IMR-90 (cell line): ENCODE measurements at regions not wholly inside any gene's neighbourhood (a gene's known extent, or its start where the extent isn't known, plus 50 kb on each side); places are given as distances from the start of the nearest gene placed in this dataset.

Experiments
- ATAC-seq: fragments of 200-7000 bp; cut with Tn5 transposase; 2 replicates; pipeline ENCODE4 v1.9.1; 2020; ENCODE audit warnings: low read depth, mild to moderate bottlenecking, moderate library complexity
- BruUV-seq: library from RNA; stranded (reverse); fragments of 400-500 nt; replicated peaks from 2 replicates; lab custom pipeline; 2021; lab: Mats Ljungman, UMichigan
- CTCF ChIA-PET: fragments of 300-600 bp; formaldehyde crosslinking; extraction: SDS; loops from one replicate; lab custom pipeline; 2021; ENCODE audit warnings: antibody characterized with exemption; lab: Yijun Ruan, JAX
- POLR2A ChIA-PET: fragments of 300-600 bp; sonication (Branson Sonifier 250); formaldehyde crosslinking; loops from one replicate; lab custom pipeline; 2022; ENCODE audit warnings: antibody characterized with exemption; ENCODE audit not compliant: unreplicated experiment; lab: Charles Lee
- DNase-seq: peaks from one replicate; pipeline ENCODE4 v3.0.0; 2013
- H2AFZ ChIP-seq: replicated peaks from 2 replicates; pipeline ENCODE3; 2013; ENCODE audit warnings: low read length, mild to moderate bottlenecking; ENCODE audit not compliant: poor library complexity
- H2AK5ac ChIP-seq: 2 replicates; pipeline ENCODE4 v1.6.1; 2013; ENCODE audit warnings: low read depth, low read length, inconsistent platforms
- H2AK9ac ChIP-seq: replicated peaks from 2 replicates; pipeline ENCODE3; 2013; ENCODE audit warnings: mild to moderate bottlenecking, low read depth, low read length, moderate library complexity; ENCODE audit not compliant: poor library complexity
- H2BK120ac ChIP-seq: 2 replicates; pipeline ENCODE4 v1.6.1; 2013; ENCODE audit warnings: low read depth, low read length, inconsistent platforms
- H2BK15ac ChIP-seq: 3 replicates; pipeline ENCODE4 v1.6.1; 2013; ENCODE audit warnings: low read depth, low read length, inconsistent platforms
- H2BK20ac ChIP-seq: 2 replicates; pipeline ENCODE4 v1.6.1; 2013; ENCODE audit warnings: low read depth, mild to moderate bottlenecking, inconsistent platforms, low read length, moderate library complexity
- H2BK5ac ChIP-seq: 2 replicates; pipeline ENCODE4 v1.6.1; 2013; ENCODE audit warnings: mild to moderate bottlenecking, low read depth, low read length, inconsistent platforms; ENCODE audit not compliant: poor library complexity, severe bottlenecking
- H3K14ac ChIP-seq: replicated peaks from 2 replicates; pipeline ENCODE4 v1.6.1; 2013; ENCODE audit warnings: low read depth, low read length, inconsistent platforms
- H3K18ac ChIP-seq: 2 replicates; pipeline ENCODE4 v1.6.1; 2013; ENCODE audit warnings: low read depth, low read length, control low read depth
- H3K23ac ChIP-seq: 2 replicates; pipeline ENCODE4 v1.6.1; 2013; ENCODE audit warnings: low read depth, low read length, inconsistent platforms
- H3K27ac ChIP-seq: 2 replicates; pipeline ENCODE4 v1.5.1; 2013; ENCODE audit warnings: mild to moderate bottlenecking, control low read depth, low read length; ENCODE audit not compliant: insufficient read depth
- H3K27me3 ChIP-seq: 2 replicates; pipeline ENCODE4 v1.6.1; 2013; ENCODE audit warnings: low read length; ENCODE audit not compliant: control insufficient read depth, insufficient read depth
- H3K36me3 ChIP-seq: 2 replicates; pipeline ENCODE4 v1.6.1; 2013; ENCODE audit warnings: low read length, mixed read lengths; ENCODE audit not compliant: control insufficient read depth, insufficient read depth
- H3K4ac ChIP-seq: 2 replicates; pipeline ENCODE4 v1.6.1; 2013; ENCODE audit warnings: low read depth, low read length, inconsistent platforms
- H3K4me1 ChIP-seq: 2 replicates; pipeline ENCODE4 v1.6.1; 2013; ENCODE audit warnings: low read length, mixed read lengths; ENCODE audit not compliant: control insufficient read depth, insufficient read depth
- H3K4me2 ChIP-seq: 2 replicates; pipeline ENCODE4 v1.6.1; 2013; ENCODE audit warnings: low read depth, mild to moderate bottlenecking, control low read depth, low read length, moderate library complexity
- H3K4me3 ChIP-seq: 2 replicates; pipeline ENCODE4 v1.5.1; 2013; ENCODE audit warnings: low read depth, mild to moderate bottlenecking, control low read depth, low read length, moderate library complexity; ENCODE audit not compliant: insufficient read depth
- H3K56ac ChIP-seq: 2 replicates; pipeline ENCODE4 v1.6.1; 2013; ENCODE audit warnings: low read length, inconsistent platforms; ENCODE audit not compliant: insufficient read depth; ENCODE audit errors: extremely low read depth
- H3K79me1 ChIP-seq, 2 experiments: 2 replicates each; pipeline ENCODE4 v1.6.1; 2013; ENCODE audit warnings: low read length in 2 of 2, inconsistent platforms in 1 of 2, low read depth in 1 of 2
- H3K9ac ChIP-seq: 2 replicates; pipeline ENCODE4 v1.6.1; 2013; ENCODE audit warnings: low read depth, low read length, control low read depth
- H3K9me1 ChIP-seq: 2 replicates; pipeline ENCODE4 v1.6.1; 2013; ENCODE audit warnings: low read length, inconsistent platforms; ENCODE audit not compliant: insufficient read depth
- H3K9me3 ChIP-seq: 2 replicates; pipeline ENCODE4 v1.6.1; 2013; ENCODE audit warnings: low read length; ENCODE audit not compliant: control insufficient read depth, insufficient read depth
- H4K20me1 ChIP-seq: 2 replicates; pipeline ENCODE4 v1.6.1; 2013; ENCODE audit warnings: low read length, inconsistent platforms; ENCODE audit not compliant: insufficient read depth
- H4K5ac ChIP-seq: 2 replicates; pipeline ENCODE4 v1.6.1; 2013; ENCODE audit warnings: mild to moderate bottlenecking, low read depth, low read length, control low read depth
- H4K8ac ChIP-seq, 2 experiments: 2 replicates each; pipeline ENCODE4 v1.6.1; 2013; ENCODE audit warnings: low read depth in 2 of 2, low read length in 2 of 2, control low read depth in 1 of 2, inconsistent platforms in 1 of 2
- H4K91ac ChIP-seq: 2 replicates; pipeline ENCODE4 v1.6.1; 2013; ENCODE audit warnings: low read depth, low read length, inconsistent platforms; ENCODE audit not compliant: insufficient read depth
- RFX5 ChIP-seq: IDR thresholded peaks from 2 replicates; pipeline ENCODE4 v1.8.0; 2012; ENCODE audit warnings: low read depth, mild to moderate bottlenecking, low read length, moderate library complexity
- WGBS, 2 experiments: methylation state at CpG; one replicate each; pipeline versions ENCODE4 v1.1.5 to v1.1.7; 2013; ENCODE audit warnings: missing lambda C conversion rate in 2 of 2; ENCODE audit not compliant: insufficient read length in 1 of 2; ENCODE audit errors: extremely low coverage in 2 of 2; 5-methylcytosine and 5-hydroxymethylcytosine counted together
- dilution Hi-C: fragments of 300-500 bp; cut with HindIII; formaldehyde crosslinking; loops from one replicate; pipeline ENCODE4 v1.14.3; 2018; ENCODE audit warnings: low sequenced_read_pairs; ENCODE audit not compliant: unreplicated experiment
- in situ Hi-C: fragments of 300-500 bp; cut with MboI; formaldehyde crosslinking; loops from 3 replicates; pipeline ENCODE4 v1.14.3; 2019; ENCODE audit warnings: low sequenced_read_pairs, inconsistent platforms, mixed read lengths
- intact Hi-C: fragments of 100-400 bp; cut with micrococcal nuclease; formaldehyde crosslinking; loops from 2 replicates; pipeline ENCODE4 v1.10.0; 2022

DNA sequence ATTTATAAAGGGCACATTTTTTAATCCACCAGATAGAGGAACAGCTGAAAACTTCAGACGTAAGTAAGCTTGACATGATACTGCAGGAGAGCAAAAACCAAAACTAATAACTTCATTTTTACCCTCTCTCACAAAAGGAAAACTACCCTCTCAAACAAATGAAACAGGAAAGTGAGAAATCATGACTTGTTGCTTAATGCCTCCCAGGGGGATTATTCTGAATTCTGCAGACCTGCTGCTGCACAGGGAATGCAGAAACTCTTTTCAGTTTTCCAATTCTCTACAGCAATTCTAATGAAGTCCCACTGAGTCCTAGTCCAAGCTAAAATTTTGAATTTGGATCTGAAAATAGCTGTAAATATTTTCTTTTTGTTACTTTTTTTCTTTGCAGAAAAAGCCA lies 637.1 kb upstream of the CCDC54 start:
- Histone ChIP-seq H4K5ac (no peak overlapping the region), H4K8ac (no peak overlapping the region), H3K4ac (no peak overlapping the region), H3K27me3 (no peaks in the 10 kb centered on the region), H3K56ac (no peak overlapping the region), H4K20me1 (no peaks in the 10 kb centered on the region), H3K4me2 (no peak overlapping the region), H3K4me1 (no peaks in the 10 kb centered on the region), H2BK120ac (no peak overlapping the region), H3K4me3 (no peak overlapping the region), H2BK5ac (no peak overlapping the region), H3K9me3 (no peaks in the 10 kb centered on the region), H2AK9ac (no peak overlapping the region), H3K79me1 (no peaks in the 10 kb centered on the region), H3K18ac (no peak overlapping the region), H3K36me3 (no peaks in the 10 kb centered on the region), H3K9ac (no peak overlapping the region), H3K23ac (no peak overlapping the region), H2BK15ac (no peak overlapping the region), H2AFZ (no peak overlapping the region), H4K91ac (no peak overlapping the region), H3K14ac (no peak overlapping the region), H3K9me1 (no peaks in the 10 kb centered on the region), H3K27ac (no peak overlapping the region), H2AK5ac (no peak overlapping the region), H2BK20ac (no peak overlapping the region)
- ChIA-PET POLR2A (no interaction called here), CTCF (no interaction called here)
- no TSS peak for BruUV-seq
- TF ChIP-seq RFX5, result no peak
- intact Hi-C loops (no loop called here), in situ Hi-C loops (no loop called here), dilution Hi-C loops (no loop called here)
- WGBS, 2 experiments, result no CpG with 5 or more reads among the region's 1 CpG
- DNase-seq (no peak), ATAC-seq (no peak)
